Mesendoderm (in vitro differentiated cells): ENCODE measurements at regions not wholly inside any gene's neighbourhood (a gene's known extent, or its start where the extent isn't known, plus 50 kb on each side); places are given as distances from the start of the nearest gene placed in this dataset.

Experiments
- DNase-seq: peaks from one replicate; pipeline ENCODE4 v3.0.0; 2013
- H2AK5ac ChIP-seq: 2 replicates; pipeline ENCODE4 v1.6.1; 2013; ENCODE audit warnings: low read length, inconsistent platforms
- H2BK120ac ChIP-seq: 2 replicates; pipeline ENCODE4 v1.6.1; 2013; ENCODE audit warnings: low read depth, mild to moderate bottlenecking, low read length, moderate library complexity, mixed read lengths
- H2BK15ac ChIP-seq: replicated peaks from 2 replicates; pipeline ENCODE4 v1.6.1; 2013; ENCODE audit warnings: low read depth, mild to moderate bottlenecking, moderate library complexity
- H2BK5ac ChIP-seq: 2 replicates; pipeline ENCODE4 v1.6.1; 2013; ENCODE audit warnings: low read length, inconsistent platforms
- H3K18ac ChIP-seq: 2 replicates; pipeline ENCODE4 v1.6.1; 2013; ENCODE audit warnings: mild to moderate bottlenecking, low read length, mixed read lengths
- H3K23ac ChIP-seq: one replicate; pipeline ENCODE4 v1.6.1; 2013; ENCODE audit warnings: low read length
- H3K27ac ChIP-seq: 2 replicates; pipeline ENCODE4 v1.5.1; 2013; ENCODE audit warnings: low read depth, mild to moderate bottlenecking, inconsistent platforms, low read length, moderate library complexity
- H3K27me3 ChIP-seq: 2 replicates; pipeline ENCODE4 v1.6.1; 2013; ENCODE audit warnings: low read length, control low read depth, mild to moderate bottlenecking, inconsistent platforms; ENCODE audit not compliant: insufficient read depth, poor library complexity
- H3K36me3 ChIP-seq: 2 replicates; pipeline ENCODE4 v1.6.1; 2013; ENCODE audit warnings: low read length, inconsistent platforms; ENCODE audit not compliant: control insufficient read depth, insufficient read depth
- H3K4ac ChIP-seq: one replicate; pipeline ENCODE4 v1.6.1; 2013; ENCODE audit warnings: low read depth, mild to moderate bottlenecking, low read length, moderate library complexity
- H3K4me1 ChIP-seq: 2 replicates; pipeline ENCODE4 v1.6.1; 2013; ENCODE audit warnings: low read depth, low read length, inconsistent platforms; ENCODE audit not compliant: control insufficient read depth
- H3K4me2 ChIP-seq: 2 replicates; pipeline ENCODE4 v1.6.1; 2013; ENCODE audit warnings: low read length
- H3K4me3 ChIP-seq: 2 replicates; pipeline ENCODE4 v1.5.1; 2013; ENCODE audit warnings: mild to moderate bottlenecking, low read length
- H3K56ac ChIP-seq: one replicate; pipeline ENCODE4 v1.6.1; 2013; ENCODE audit warnings: low read length
- H3K79me1 ChIP-seq: 2 replicates; pipeline ENCODE4 v1.6.1; 2013; ENCODE audit warnings: low read length, inconsistent platforms
- H3K79me2 ChIP-seq: 2 replicates; pipeline ENCODE4 v1.6.1; 2013; ENCODE audit warnings: mild to moderate bottlenecking, low read length; ENCODE audit not compliant: control insufficient read depth, insufficient read depth
- H3K9ac ChIP-seq: 2 replicates; pipeline ENCODE4 v1.6.1; 2013; ENCODE audit warnings: low read length, inconsistent platforms
- H4K5ac ChIP-seq: one replicate; pipeline ENCODE4 v1.6.1; 2013; ENCODE audit warnings: low read length
- H4K8ac ChIP-seq: one replicate; pipeline ENCODE4 v1.6.1; 2013; ENCODE audit warnings: low read depth, mild to moderate bottlenecking, control low read depth, low read length, moderate library complexity
- WGBS: extraction: QIAGEN DNeasy Blood & Tissue Kit; methylation state at CpG from one replicate; pipeline ENCODE4 v1.1.7; 2013; ENCODE audit warnings: low lambda C conversion rate, missing lambda C conversion rate; ENCODE audit not compliant: insufficient coverage; ENCODE audit errors: extremely low coverage; 5-methylcytosine and 5-hydroxymethylcytosine counted together

DNA sequence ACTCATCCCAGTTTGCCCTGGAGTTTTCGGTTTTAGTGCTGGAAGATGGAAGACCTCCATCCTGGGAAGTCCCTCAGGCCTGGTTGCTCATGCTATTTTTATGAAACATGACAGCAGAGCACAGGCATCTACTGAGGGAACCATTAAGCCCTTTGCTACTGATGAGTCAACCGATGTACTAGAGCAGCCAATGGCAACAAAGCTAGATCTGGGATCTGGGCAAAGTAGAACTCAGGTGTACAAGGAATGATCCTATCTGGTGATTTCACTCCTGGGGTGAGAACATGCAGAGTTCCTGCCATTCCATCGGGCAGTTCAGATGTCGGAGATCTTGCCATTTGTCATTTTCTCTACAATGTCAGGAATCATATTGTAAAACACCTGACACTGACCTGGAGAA lies 166.2 kb upstream of the NSMCE3 start:
- no CpG with 5 or more reads among the region's 4 CpGs for WGBS
- H4K5ac ChIP-seq, result no peak overlapping the region
- H2BK15ac ChIP-seq, result no peak overlapping the region
- H2BK5ac ChIP-seq, result no peak overlapping the region
- H4K8ac ChIP-seq, result no peak overlapping the region
- no peak overlapping the region for H3K4me3 ChIP-seq
- H3K4ac ChIP-seq, result no peak overlapping the region
- H3K4me2 ChIP-seq, result no peak overlapping the region
- no peak overlapping the region for H3K23ac ChIP-seq
- H3K9ac ChIP-seq, result no peak overlapping the region
- H2BK120ac ChIP-seq, result no peak overlapping the region
- no peak for DNase-seq
- no peaks in the 10 kb centered on the region for H3K4me1 ChIP-seq
- no peak overlapping the region for H3K56ac ChIP-seq
- H3K18ac ChIP-seq, result no peak overlapping the region
- no peaks in the 10 kb centered on the region for H3K27me3 ChIP-seq
- H2AK5ac ChIP-seq, result no peak overlapping the region
- H3K79me2 ChIP-seq, result no peaks in the 10 kb centered on the region
- H3K79me1 ChIP-seq, result no peaks in the 10 kb centered on the region
- no peak overlapping the region for H3K27ac ChIP-seq
- H3K36me3 ChIP-seq, result no peaks in the 10 kb centered on the region

DNA sequence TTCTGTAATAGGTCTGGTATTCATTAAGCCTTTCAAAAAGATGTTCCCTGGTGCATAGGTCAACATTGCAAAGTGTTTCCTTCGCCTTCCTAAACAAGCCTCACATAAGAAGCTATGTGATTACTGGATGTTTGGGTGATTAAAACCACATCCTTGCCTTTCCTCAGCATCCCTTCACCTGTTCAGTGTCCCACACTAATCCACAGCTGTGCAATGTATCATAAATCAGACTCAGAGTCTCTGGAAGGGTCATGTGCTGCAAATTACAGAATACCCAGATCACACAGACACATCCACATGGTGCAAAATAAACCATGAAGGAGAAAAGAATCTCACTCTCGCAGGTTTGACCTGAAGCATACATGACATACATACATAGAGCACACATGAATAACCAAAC lies 164.7 kb upstream of the NSMCE3 start:
- H4K8ac ChIP-seq, result no peak overlapping the region
- H2BK15ac ChIP-seq, result no peak overlapping the region
- H3K36me3 ChIP-seq, result no peaks in the 10 kb centered on the region
- H4K5ac ChIP-seq, result no peak overlapping the region
- H2BK120ac ChIP-seq, result no peak overlapping the region
- no peak overlapping the region for H2AK5ac ChIP-seq
- no peak overlapping the region for H3K4me3 ChIP-seq
- H3K9ac ChIP-seq, result no peak overlapping the region
- DNase-seq, result no peak
- no peaks in the 10 kb centered on the region for H3K27me3 ChIP-seq
- H2BK5ac ChIP-seq, result no peak overlapping the region
- H3K56ac ChIP-seq, result no peak overlapping the region
- H3K18ac ChIP-seq, result no peak overlapping the region
- H3K79me2 ChIP-seq, result no peaks in the 10 kb centered on the region
- H3K23ac ChIP-seq, result no peak overlapping the region
- H3K4me2 ChIP-seq, result no peak overlapping the region
- no peaks in the 10 kb centered on the region for H3K4me1 ChIP-seq
- no peak overlapping the region for H3K4ac ChIP-seq
- no peak overlapping the region for H3K27ac ChIP-seq
- WGBS, result no CpG with 5 or more reads among the region's 2 CpGs
- no peaks in the 10 kb centered on the region for H3K79me1 ChIP-seq

- H3K4ac ChIP-seq, result no peak overlapping the region
- H3K23ac ChIP-seq, result no peak overlapping the region
- no peak overlapping the region for H3K56ac ChIP-seq
- H3K79me1 ChIP-seq, result no peaks in the 10 kb centered on the region
- no peaks in the 10 kb centered on the region for H3K27me3 ChIP-seq
- H2BK5ac ChIP-seq, result no peak overlapping the region
- H2BK15ac ChIP-seq, result no peak overlapping the region
- H3K27ac ChIP-seq, result no peak overlapping the region
- no peaks in the 10 kb centered on the region for H3K36me3 ChIP-seq
- no peak overlapping the region for H4K5ac ChIP-seq
- no peak overlapping the region for H3K4me2 ChIP-seq
- H2AK5ac ChIP-seq, result no peak overlapping the region
- no peaks in the 10 kb centered on the region for H3K4me1 ChIP-seq
- no CpG with 5 or more reads among the region's 6 CpGs for WGBS
- no peak overlapping the region for H3K18ac ChIP-seq
- H4K8ac ChIP-seq, result no peak overlapping the region
- H3K79me2 ChIP-seq, result no peaks in the 10 kb centered on the region
- no peak overlapping the region for H3K9ac ChIP-seq
- DNase-seq, result no peak
- H2BK120ac ChIP-seq, result no peak overlapping the region
- no peak overlapping the region for H3K4me3 ChIP-seq
Observed at GRCh38 chr15:29433507-29434248, 164.1 kb upstream of the NSMCE3 start.

DNA sequence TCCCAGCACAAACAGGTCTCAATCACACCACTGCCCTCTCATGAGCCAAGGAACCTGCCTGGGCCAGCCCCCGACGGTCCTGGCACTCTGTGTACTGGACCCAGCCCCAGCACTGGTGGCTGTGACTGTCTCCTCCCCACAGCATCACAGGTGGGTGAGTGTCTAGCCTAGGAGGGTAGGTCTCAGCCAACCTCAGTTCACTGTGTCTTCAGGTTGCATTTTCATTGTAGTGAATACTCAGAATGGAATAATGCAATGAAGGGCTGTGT lies 163.4 kb upstream of the NSMCE3 start:
- H3K4me2 ChIP-seq, result no peak overlapping the region
- no peaks in the 10 kb centered on the region for H3K79me1 ChIP-seq
- no peak overlapping the region for H2BK5ac ChIP-seq
- H2AK5ac ChIP-seq, result no peak overlapping the region
- H3K18ac ChIP-seq, result no peak overlapping the region
- H3K23ac ChIP-seq, result no peak overlapping the region
- no peak overlapping the region for H4K8ac ChIP-seq
- H3K4me3 ChIP-seq, result no peak overlapping the region
- no peak overlapping the region for H2BK15ac ChIP-seq
- H4K5ac ChIP-seq, result no peak overlapping the region
- H3K4ac ChIP-seq, result no peak overlapping the region
- no CpG with 5 or more reads among the region's 2 CpGs for WGBS
- no peaks in the 10 kb centered on the region for H3K27me3 ChIP-seq
- no peaks in the 10 kb centered on the region for H3K4me1 ChIP-seq
- H3K36me3 ChIP-seq, result no peaks in the 10 kb centered on the region
- no peak overlapping the region for H3K9ac ChIP-seq
- no peak overlapping the region for H2BK120ac ChIP-seq
- no peak overlapping the region for H3K56ac ChIP-seq
- H3K79me2 ChIP-seq, result no peaks in the 10 kb centered on the region
- H3K27ac ChIP-seq, result no peak overlapping the region
- DNase-seq, result no peak

DNA sequence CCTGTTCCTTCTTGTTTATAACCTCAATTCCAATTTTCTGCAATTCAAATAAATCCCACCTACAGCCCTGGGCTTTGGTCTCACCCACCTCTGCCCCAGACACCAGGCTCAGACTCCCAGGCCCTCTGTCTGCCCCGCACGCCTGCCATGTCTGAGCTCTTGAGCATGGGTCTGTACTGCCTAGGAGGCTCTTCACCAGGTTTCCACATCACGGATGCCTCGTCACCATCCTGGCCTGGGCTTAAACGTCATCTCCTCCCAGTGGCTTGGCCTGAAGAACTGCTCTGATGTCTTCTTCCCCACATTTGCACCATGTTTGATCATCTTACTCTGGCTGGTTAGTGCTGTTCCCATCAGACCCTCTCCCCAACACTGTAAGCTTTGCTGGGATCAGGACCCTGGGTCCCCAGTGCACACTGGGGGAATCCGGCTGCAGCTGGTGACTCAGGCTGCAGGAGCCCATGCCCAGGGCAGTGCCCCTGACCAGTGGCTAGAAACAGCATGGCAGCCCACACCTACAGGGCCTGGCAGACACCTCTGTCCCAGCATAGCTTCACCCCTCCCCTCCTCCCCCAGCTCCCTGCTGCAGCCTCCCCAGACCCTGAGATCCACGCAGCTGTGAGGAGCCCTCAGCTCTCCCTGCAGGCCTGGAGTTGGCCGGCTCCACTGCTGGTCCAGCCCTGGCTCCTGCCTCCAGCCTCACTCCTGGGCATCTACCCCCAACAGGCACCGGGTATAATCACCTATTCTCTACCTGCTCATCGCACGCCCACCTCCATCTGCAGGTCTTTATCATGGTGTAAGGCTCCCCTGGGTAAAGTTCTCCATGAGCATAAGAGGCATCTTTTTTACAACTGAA lies 162.8 kb upstream of the NSMCE3 start:
- no peak overlapping the region for H3K27ac ChIP-seq
- H3K27me3 ChIP-seq, result no peaks in the 10 kb centered on the region
- H3K79me1 ChIP-seq, result no peaks in the 10 kb centered on the region
- no peaks in the 10 kb centered on the region for H3K36me3 ChIP-seq
- H2AK5ac ChIP-seq, result no peak overlapping the region
- H3K4me3 ChIP-seq, result no peak overlapping the region
- no peak overlapping the region for H3K18ac ChIP-seq
- no peak overlapping the region for H2BK15ac ChIP-seq
- no peaks in the 10 kb centered on the region for H3K79me2 ChIP-seq
- no peaks in the 10 kb centered on the region for H3K4me1 ChIP-seq
- H3K4ac ChIP-seq, result no peak overlapping the region
- no peak overlapping the region for H2BK5ac ChIP-seq
- no peak overlapping the region for H3K23ac ChIP-seq
- DNase-seq, result no peak
- no peak overlapping the region for H3K4me2 ChIP-seq
- no peak overlapping the region for H3K9ac ChIP-seq
- H4K5ac ChIP-seq, result no peak overlapping the region
- no peak overlapping the region for H2BK120ac ChIP-seq
- no peak overlapping the region for H3K56ac ChIP-seq
- no CpG with 5 or more reads among the region's 11 CpGs for WGBS
- no peak overlapping the region for H4K8ac ChIP-seq
